Glutamatergic neuron (in vitro differentiated cells): ENCODE measurements at regions not wholly inside any gene's neighbourhood (a gene's known extent, or its start where the extent isn't known, plus 50 kb on each side); places are given as distances from the start of the nearest gene placed in this dataset.

ENCODE experiments used
- DNase-seq: peaks from one replicate; pipeline ENCODE4 v3.0.0; 2022
- H3K27ac Mint-ChIP-seq: one replicate; pipeline ENCODE4 v1.8.0; 2020; ENCODE audit warnings: mild to moderate bottlenecking, mixed read lengths, inconsistent platforms; ENCODE audit not compliant: unreplicated experiment
- H3K27me3 Mint-ChIP-seq: one replicate; pipeline ENCODE4 v1.8.0; 2020; ENCODE audit warnings: mild to moderate bottlenecking, moderate library complexity, mixed read lengths, inconsistent platforms; ENCODE audit not compliant: unreplicated experiment
- H3K36me3 Mint-ChIP-seq: one replicate; pipeline ENCODE4 v1.8.0; 2020; ENCODE audit warnings: mild to moderate bottlenecking, mixed read lengths, inconsistent platforms; ENCODE audit not compliant: unreplicated experiment
- H3K4me1 Mint-ChIP-seq: one replicate; pipeline ENCODE4 v1.8.0; 2020; ENCODE audit warnings: mild to moderate bottlenecking, low read depth, mixed read lengths, inconsistent platforms; ENCODE audit not compliant: unreplicated experiment
- H3K4me3 Mint-ChIP-seq: one replicate; pipeline ENCODE4 v1.8.0; 2020; ENCODE audit warnings: mild to moderate bottlenecking, mixed read lengths, inconsistent platforms; ENCODE audit not compliant: unreplicated experiment
- H3K9me3 Mint-ChIP-seq: one replicate; pipeline ENCODE4 v1.8.0; 2020; ENCODE audit warnings: mild to moderate bottlenecking, moderate library complexity, mixed read lengths, inconsistent platforms; ENCODE audit not compliant: unreplicated experiment
- TF ChIP-seq, protein P1 (sequence below): fragments of 200-600 bp; sonication (generic); IDR thresholded peaks from one replicate; pipeline ENCODE4 v1.5.0; 2021; ENCODE audit not compliant: partially characterized antibody, unreplicated experiment

DNA sequence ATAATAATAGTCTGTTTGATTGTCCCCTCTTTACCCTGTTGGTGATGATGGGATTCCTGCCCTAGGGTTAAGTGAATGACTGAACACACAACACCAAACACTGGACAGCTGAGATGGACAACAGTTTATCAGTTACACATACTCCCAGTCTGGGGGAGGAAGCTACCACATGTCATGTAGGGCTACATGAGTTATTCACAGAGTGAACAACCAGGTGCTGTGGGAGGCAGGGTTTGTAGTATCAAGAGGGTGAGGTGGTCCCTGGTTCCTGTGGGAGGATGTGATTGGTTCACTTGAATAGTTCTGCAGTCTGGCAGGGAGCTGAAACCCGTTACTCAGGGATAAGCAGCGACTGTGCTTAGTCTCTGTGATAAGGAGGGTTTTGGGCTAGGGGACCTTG lies 88.8 kb upstream of the AP1S2 start:
- peaks cover 3% of the 10 kb centered on the region for H3K9me3 Mint-ChIP-seq
- no peak overlapping the region for H3K4me3 Mint-ChIP-seq
- TF ChIP-seq, protein P1, sequence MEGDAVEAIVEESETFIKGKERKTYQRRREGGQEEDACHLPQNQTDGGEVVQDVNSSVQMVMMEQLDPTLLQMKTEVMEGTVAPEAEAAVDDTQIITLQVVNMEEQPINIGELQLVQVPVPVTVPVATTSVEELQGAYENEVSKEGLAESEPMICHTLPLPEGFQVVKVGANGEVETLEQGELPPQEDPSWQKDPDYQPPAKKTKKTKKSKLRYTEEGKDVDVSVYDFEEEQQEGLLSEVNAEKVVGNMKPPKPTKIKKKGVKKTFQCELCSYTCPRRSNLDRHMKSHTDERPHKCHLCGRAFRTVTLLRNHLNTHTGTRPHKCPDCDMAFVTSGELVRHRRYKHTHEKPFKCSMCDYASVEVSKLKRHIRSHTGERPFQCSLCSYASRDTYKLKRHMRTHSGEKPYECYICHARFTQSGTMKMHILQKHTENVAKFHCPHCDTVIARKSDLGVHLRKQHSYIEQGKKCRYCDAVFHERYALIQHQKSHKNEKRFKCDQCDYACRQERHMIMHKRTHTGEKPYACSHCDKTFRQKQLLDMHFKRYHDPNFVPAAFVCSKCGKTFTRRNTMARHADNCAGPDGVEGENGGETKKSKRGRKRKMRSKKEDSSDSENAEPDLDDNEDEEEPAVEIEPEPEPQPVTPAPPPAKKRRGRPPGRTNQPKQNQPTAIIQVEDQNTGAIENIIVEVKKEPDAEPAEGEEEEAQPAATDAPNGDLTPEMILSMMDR, result no peak
- H3K27me3 Mint-ChIP-seq, result no peaks in the 10 kb centered on the region
- no peak for DNase-seq
- no peaks in the 10 kb centered on the region for H3K36me3 Mint-ChIP-seq
- H3K27ac Mint-ChIP-seq, result no peak overlapping the region
- peaks cover 3% of the 10 kb centered on the region for H3K4me1 Mint-ChIP-seq

DNA sequence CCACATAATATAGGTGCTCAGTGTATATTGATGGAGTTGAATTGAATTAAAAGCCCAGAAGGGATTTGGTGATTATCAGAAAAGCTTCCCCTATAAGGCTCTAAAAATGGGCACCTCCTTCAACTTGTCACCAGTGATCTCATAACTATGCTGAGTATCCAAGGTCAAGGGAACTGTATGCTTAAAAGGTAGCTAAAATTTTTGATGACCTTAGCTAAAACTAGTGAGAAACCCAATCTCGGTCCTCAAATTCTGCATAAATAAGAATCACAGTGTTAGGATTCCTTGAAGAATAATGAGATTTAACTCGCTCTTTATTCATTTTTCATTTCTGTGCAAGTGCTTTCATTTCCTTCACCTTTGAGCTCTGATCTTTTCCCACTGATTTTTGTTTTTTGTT lies 87.7 kb upstream of the AP1S2 start:
- no peak overlapping the region for H3K4me3 Mint-ChIP-seq
- H3K27me3 Mint-ChIP-seq, result no peaks in the 10 kb centered on the region
- no peaks in the 10 kb centered on the region for H3K36me3 Mint-ChIP-seq

DNA sequence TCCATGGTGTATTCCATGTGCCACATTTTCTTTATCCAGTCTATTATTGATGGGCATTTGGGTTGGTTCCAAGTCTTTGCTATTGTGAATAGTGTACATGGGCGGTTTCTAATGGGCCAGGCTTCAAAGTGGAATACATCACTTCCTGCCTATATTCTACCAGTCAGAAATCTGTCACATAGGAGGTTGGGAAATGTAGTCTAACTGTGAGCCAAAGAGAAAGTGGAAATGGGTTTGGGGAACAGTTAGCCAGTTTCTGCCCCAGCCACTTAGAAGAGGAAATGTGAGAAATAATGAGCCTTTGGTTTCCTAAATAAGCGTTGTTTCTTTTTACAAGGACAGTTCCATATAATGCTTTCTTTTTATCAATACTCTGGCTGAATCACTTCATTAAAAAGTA lies 85.1 kb upstream of the AP1S2 start:
- H3K27ac Mint-ChIP-seq, result no peak overlapping the region
- TF ChIP-seq, protein P1, result no peak
- no peaks in the 10 kb centered on the region for H3K27me3 Mint-ChIP-seq
- peaks cover 6% of the 10 kb centered on the region for H3K4me1 Mint-ChIP-seq
- no peaks in the 10 kb centered on the region for H3K9me3 Mint-ChIP-seq
- no peaks in the 10 kb centered on the region for H3K36me3 Mint-ChIP-seq
- DNase-seq, result no peak
- no peak overlapping the region for H3K4me3 Mint-ChIP-seq

More for the DNA sequence above, 87.7 kb upstream of the AP1S2 start:
- DNase-seq, result no peak
- H3K27ac Mint-ChIP-seq, result no peak overlapping the region
- TF ChIP-seq, protein P1, result no peak
- H3K4me1 Mint-ChIP-seq, result peaks cover 2% of the 10 kb centered on the region
- peaks cover 1% of the 10 kb centered on the region for H3K9me3 Mint-ChIP-seq

DNA sequence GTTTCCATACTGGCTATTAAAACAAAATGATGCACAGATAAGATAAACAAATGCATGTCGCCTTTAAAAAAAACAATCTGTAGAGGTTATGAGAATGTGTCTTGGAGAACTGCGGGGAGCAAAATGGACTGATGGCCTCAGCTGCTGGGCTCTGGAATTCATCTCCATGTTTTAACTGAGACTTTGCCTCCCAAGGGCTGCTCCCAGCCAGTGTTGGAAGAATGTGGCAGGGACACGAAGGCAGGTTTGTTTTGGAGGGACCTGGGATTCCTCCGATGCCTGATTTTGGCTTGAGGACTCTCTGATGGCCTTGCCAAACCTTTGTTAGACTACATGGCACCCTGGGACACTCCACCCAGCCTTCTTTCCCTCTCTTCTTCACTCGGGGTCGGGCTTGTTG lies 83.5 kb upstream of the AP1S2 start:
- TF ChIP-seq, protein P1, result no peak
- no peak overlapping the region for H3K4me3 Mint-ChIP-seq
- H3K27ac Mint-ChIP-seq, result no peak overlapping the region
- H3K4me1 Mint-ChIP-seq, result peaks cover 6% of the 10 kb centered on the region
- DNase-seq, result no peak
- no peaks in the 10 kb centered on the region for H3K36me3 Mint-ChIP-seq
- H3K9me3 Mint-ChIP-seq, result no peaks in the 10 kb centered on the region
- no peaks in the 10 kb centered on the region for H3K27me3 Mint-ChIP-seq

DNA sequence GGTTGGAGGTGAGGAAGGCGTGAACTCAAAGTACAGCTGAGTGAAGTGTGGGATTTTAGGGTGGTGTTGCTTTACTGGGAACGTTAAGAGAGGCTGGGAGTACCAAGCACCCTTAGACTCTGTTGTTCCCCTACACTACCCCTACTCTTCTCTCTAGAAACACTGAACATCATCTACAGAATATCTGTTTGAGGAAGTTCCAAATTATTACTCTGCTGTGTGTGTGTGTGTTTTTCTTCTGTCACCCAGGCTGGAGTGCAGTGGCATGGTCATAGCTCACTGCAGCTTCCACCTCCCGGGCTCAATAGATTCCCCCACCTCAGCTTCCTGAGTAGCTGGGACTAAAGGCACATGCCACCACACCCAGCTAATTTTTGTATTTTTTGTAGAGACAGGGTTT lies 76.7 kb upstream of the AP1S2 start:
- DNase-seq, result no peak
- H3K27ac Mint-ChIP-seq, result no peak overlapping the region
- TF ChIP-seq, protein P1, result no peak
- H3K36me3 Mint-ChIP-seq, result no peaks in the 10 kb centered on the region
- peaks cover 2% of the 10 kb centered on the region for H3K9me3 Mint-ChIP-seq
- no peak overlapping the region for H3K4me3 Mint-ChIP-seq
- H3K4me1 Mint-ChIP-seq, result peaks cover 10% of the 10 kb centered on the region
- peaks cover 3% of the 10 kb centered on the region for H3K27me3 Mint-ChIP-seq
